ENCODE measurements at regions not wholly inside any gene's neighbourhood (a gene's known extent, or its start where the extent isn't known, plus 50 kb on each side); places are given as distances from the start of the nearest gene placed in this dataset.

- TF ChIP-seq, protein P1, sequence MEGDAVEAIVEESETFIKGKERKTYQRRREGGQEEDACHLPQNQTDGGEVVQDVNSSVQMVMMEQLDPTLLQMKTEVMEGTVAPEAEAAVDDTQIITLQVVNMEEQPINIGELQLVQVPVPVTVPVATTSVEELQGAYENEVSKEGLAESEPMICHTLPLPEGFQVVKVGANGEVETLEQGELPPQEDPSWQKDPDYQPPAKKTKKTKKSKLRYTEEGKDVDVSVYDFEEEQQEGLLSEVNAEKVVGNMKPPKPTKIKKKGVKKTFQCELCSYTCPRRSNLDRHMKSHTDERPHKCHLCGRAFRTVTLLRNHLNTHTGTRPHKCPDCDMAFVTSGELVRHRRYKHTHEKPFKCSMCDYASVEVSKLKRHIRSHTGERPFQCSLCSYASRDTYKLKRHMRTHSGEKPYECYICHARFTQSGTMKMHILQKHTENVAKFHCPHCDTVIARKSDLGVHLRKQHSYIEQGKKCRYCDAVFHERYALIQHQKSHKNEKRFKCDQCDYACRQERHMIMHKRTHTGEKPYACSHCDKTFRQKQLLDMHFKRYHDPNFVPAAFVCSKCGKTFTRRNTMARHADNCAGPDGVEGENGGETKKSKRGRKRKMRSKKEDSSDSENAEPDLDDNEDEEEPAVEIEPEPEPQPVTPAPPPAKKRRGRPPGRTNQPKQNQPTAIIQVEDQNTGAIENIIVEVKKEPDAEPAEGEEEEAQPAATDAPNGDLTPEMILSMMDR (IDR thresholded peaks at IDR 0.05) = no peak
- TF ChIP-seq EP300 (IDR thresholded peaks at IDR 0.05) = no peak
These were observed 202.7 kb downstream of the BCL11A start for GRCh38 chr2:60350791-60351190.
